ENCODE measurements at regions not wholly inside any gene's neighbourhood (a gene's known extent, or its start where the extent isn't known, plus 50 kb on each side); places are given as distances from the start of the nearest gene placed in this dataset.

DNA sequence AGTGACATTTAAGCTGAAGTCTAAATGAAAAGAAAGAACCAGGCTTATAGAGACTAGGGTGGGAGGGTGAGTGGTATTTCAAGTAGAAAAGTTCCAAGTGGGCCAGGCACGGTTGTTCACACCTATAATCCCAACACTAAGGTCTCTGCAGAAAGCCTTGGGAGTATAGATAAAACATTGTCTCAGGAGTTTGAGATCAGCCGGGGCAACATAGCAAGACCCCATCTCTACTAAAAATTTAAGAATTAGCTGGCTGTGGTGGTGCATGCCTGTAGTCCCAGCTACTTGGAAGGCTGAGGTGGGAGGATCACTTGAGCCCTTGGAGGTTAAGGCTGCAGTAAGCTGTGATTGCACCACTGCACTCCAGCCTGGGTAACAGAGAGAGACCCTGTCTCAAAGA, 143.4 kb upstream of the PKDCC start:
- Mint-ChIP-seq H3K4me3 (no peak overlapping the region), H3K4me1 (peaks cover 7% of the 10 kb centered on the region), H3K36me3 (no peaks in the 10 kb centered on the region), H3K27me3 (ENCODE audit: insufficient read depth, low read depth) (peaks cover 7% of the 10 kb centered on the region), H3K9me3 (no peaks in the 10 kb centered on the region), H3K27ac (no peak overlapping the region)
- no peak overlapping the region for H3K4me3 ChIP-seq
- TF ChIP-seq EZH2 (IDR thresholded peaks at IDR 0.05) (no peak), EZH2phosphoT487 (IDR thresholded peaks at IDR 0.05) (no peak)
- TF ChIP-seq, protein P1, sequence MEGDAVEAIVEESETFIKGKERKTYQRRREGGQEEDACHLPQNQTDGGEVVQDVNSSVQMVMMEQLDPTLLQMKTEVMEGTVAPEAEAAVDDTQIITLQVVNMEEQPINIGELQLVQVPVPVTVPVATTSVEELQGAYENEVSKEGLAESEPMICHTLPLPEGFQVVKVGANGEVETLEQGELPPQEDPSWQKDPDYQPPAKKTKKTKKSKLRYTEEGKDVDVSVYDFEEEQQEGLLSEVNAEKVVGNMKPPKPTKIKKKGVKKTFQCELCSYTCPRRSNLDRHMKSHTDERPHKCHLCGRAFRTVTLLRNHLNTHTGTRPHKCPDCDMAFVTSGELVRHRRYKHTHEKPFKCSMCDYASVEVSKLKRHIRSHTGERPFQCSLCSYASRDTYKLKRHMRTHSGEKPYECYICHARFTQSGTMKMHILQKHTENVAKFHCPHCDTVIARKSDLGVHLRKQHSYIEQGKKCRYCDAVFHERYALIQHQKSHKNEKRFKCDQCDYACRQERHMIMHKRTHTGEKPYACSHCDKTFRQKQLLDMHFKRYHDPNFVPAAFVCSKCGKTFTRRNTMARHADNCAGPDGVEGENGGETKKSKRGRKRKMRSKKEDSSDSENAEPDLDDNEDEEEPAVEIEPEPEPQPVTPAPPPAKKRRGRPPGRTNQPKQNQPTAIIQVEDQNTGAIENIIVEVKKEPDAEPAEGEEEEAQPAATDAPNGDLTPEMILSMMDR (IDR thresholded peaks at IDR 0.05) = no peak
- H3K36me3 ChIP-seq = no peaks in the 10 kb centered on the region
- no peak overlapping the region for H3K27ac ChIP-seq
- no peak overlapping the region for H2AFZ ChIP-seq (replicated peaks)
- H3K4me2 ChIP-seq = no peak overlapping the region
- no peak overlapping the region for H3K9ac ChIP-seq
- H4K20me1 ChIP-seq (ENCODE audit: low read depth) = no peaks in the 10 kb centered on the region
- DNase-seq (ENCODE audit: low spot score) = no peak
- H3K79me2 ChIP-seq (ENCODE audit: low read depth) = no peaks in the 10 kb centered on the region
- peaks cover 7% of the 10 kb centered on the region for H3K4me1 ChIP-seq
- H3F3A ChIP-seq (ENCODE audit: low read depth) = peaks cover 5% of the 10 kb centered on the region
- no peaks in the 10 kb centered on the region for H3K9me3 ChIP-seq (ENCODE audit: low read depth)
- no peaks in the 10 kb centered on the region for H3K27me3 ChIP-seq

GRCh38 chr2:41905597-41906337, 142.1 kb upstream of the PKDCC start:
- no peaks in the 10 kb centered on the region for H3K79me2 ChIP-seq (ENCODE audit: low read depth)
- no peaks in the 10 kb centered on the region for H4K20me1 ChIP-seq (ENCODE audit: low read depth)
- peaks cover 11% of the 10 kb centered on the region for H3K4me1 Mint-ChIP-seq
- H3K27me3 ChIP-seq = no peaks in the 10 kb centered on the region
- no peak overlapping the region for H3K4me2 ChIP-seq
- H3K4me3 ChIP-seq = no peak overlapping the region
- TF ChIP-seq, protein P1 (IDR thresholded peaks at IDR 0.05) = no peak
- TF ChIP-seq EZH2phosphoT487 (IDR thresholded peaks at IDR 0.05) (no peak), EZH2 (IDR thresholded peaks at IDR 0.05) (no peak)
- peaks cover 15% of the 10 kb centered on the region for H3K4me1 ChIP-seq
- H3F3A ChIP-seq (ENCODE audit: low read depth) = peaks cover 8% of the 10 kb centered on the region
- no peaks in the 10 kb centered on the region for H3K36me3 Mint-ChIP-seq
- H3K36me3 ChIP-seq = no peaks in the 10 kb centered on the region
- no peak for DNase-seq (ENCODE audit: low spot score)
- H3K27me3 Mint-ChIP-seq (ENCODE audit: insufficient read depth, low read depth) = peaks cover 7% of the 10 kb centered on the region
- H3K9me3 ChIP-seq (ENCODE audit: low read depth) = no peaks in the 10 kb centered on the region
- no peak overlapping the region for H3K27ac Mint-ChIP-seq
- H2AFZ ChIP-seq (replicated peaks) = no peak overlapping the region
- H3K4me3 Mint-ChIP-seq = no peak overlapping the region
- H3K9ac ChIP-seq = no peak overlapping the region
- H3K9me3 Mint-ChIP-seq = no peaks in the 10 kb centered on the region
- H3K27ac ChIP-seq = no peak overlapping the region

GRCh38 chr2:41906338-41906725, 141.5 kb upstream of the PKDCC start:
- H3K4me3 ChIP-seq = no peak overlapping the region
- no peaks in the 10 kb centered on the region for H3K27me3 ChIP-seq
- no peaks in the 10 kb centered on the region for H4K20me1 ChIP-seq (ENCODE audit: low read depth)
- TF ChIP-seq EZH2phosphoT487 (IDR thresholded peaks at IDR 0.05) = no peak
- TF ChIP-seq EZH2 (IDR thresholded peaks at IDR 0.05) = no peak
- TF ChIP-seq, protein P1 (IDR thresholded peaks at IDR 0.05) = no peak
- no peaks in the 10 kb centered on the region for H3K36me3 ChIP-seq
- peaks cover 7% of the 10 kb centered on the region for H3K27me3 Mint-ChIP-seq (ENCODE audit: insufficient read depth, low read depth)
- no peak overlapping the region for H3K27ac Mint-ChIP-seq
- H3K4me3 Mint-ChIP-seq = no peak overlapping the region
- H2AFZ ChIP-seq (replicated peaks) = no peak overlapping the region
- no peak overlapping the region for H3K9ac ChIP-seq
- peak; percentile 13 for DNase-seq (ENCODE audit: low spot score)
- peaks cover 15% of the 10 kb centered on the region for H3K4me1 ChIP-seq
- H3K36me3 Mint-ChIP-seq = no peaks in the 10 kb centered on the region
- peaks cover 8% of the 10 kb centered on the region for H3F3A ChIP-seq (ENCODE audit: low read depth)
- no peak overlapping the region for H3K4me2 ChIP-seq
- no peaks in the 10 kb centered on the region for H3K79me2 ChIP-seq (ENCODE audit: low read depth)
- H3K9me3 Mint-ChIP-seq = no peaks in the 10 kb centered on the region
- no peak overlapping the region for H3K27ac ChIP-seq
- H3K4me1 Mint-ChIP-seq = peaks cover 11% of the 10 kb centered on the region
- H3K9me3 ChIP-seq (ENCODE audit: low read depth) = no peaks in the 10 kb centered on the region

All from neural progenitor cell (in vitro differentiated cells).